NCI-H82 (cell line): ENCODE measurements at regions not wholly inside any gene's neighbourhood (a gene's known extent, or its start where the extent isn't known, plus 50 kb on each side); places are given as distances from the start of the nearest gene placed in this dataset.

Source experiments
- DNase-seq: peaks from one replicate; lab custom pipeline; 2025; lab: John Stamatoyannopoulos, UW

GRCh38 chr4:133869486-133869885 lies 332.1 kb downstream of the PABPC4L start:
- no peak for DNase-seq

- no peak for DNase-seq
Observed at GRCh38 chr4:133868856-133869255, 332.7 kb downstream of the PABPC4L start.

- no peak for DNase-seq
Observed at GRCh38 chr4:133866328-133866699, 335.3 kb downstream of the PABPC4L start.

DNA sequence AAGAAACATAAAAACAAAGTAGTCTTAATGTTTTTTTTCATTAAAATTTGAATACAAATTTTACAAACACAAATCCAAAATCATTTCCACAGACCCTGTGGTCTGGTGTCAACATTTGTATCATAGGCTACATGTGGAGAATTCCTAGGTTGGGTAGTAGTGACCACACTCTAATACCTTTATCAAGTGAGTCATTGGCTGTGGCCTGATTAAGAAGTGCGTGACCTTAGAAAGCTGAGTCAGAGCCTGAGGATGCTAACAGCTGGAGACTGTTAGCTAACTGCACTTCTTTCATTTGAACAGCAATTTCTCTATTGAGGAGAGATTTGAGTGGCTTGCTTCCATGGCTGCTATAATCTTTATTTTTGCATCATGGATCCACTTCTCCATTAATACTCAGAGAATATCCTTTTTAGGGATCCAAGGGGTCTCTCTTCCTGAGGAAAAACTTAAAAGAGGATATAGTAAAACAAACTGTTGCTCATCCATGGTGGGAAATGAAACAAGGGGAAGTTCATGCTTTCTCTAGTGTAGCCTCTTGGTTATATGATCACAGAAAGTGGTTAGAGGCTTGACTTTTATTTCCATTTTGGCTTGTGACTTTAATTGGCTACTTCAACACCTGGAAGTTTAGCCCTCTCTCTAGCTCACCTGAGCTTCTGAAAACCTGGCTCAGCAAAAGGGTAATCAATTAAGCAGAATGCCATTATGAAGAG lies 335.8 kb downstream of the PABPC4L start:
- peak; percentile 38 for DNase-seq

GRCh38 chr4:133863153-133863552 lies 338.4 kb downstream of the PABPC4L start:
- DNase-seq, result no peak

GRCh38 chr4:133856731-133857355 lies 344.7 kb downstream of the PABPC4L start:
- no peak for DNase-seq

- DNase-seq, result no peak
Observed at GRCh38 chr4:133855001-133855400, 346.6 kb downstream of the PABPC4L start.

- DNase-seq, result peak; percentile 0
Observed at GRCh38 chr4:133839326-133839725, 362.3 kb downstream of the PABPC4L start.

DNA sequence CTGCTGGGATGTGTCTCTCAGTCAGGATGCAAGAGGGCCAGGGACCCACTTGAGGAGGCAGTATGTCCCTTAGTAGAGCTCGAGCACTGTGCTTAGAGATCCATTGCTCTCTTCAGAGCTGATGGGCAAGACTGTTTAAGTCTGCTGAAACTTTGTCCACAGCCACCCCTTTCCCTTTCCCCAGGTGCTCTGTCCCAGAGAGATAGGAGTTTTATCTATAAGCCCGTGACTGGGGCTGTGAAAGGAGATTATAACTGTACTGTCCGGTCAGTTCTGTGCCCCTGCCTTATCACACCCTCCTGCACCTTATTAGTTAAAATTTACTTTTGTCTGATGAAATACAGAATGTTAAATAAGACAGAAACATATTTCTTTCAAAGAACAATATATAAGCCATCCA lies 378.4 kb downstream of the PABPC4L start:
- no peak for DNase-seq

DNA sequence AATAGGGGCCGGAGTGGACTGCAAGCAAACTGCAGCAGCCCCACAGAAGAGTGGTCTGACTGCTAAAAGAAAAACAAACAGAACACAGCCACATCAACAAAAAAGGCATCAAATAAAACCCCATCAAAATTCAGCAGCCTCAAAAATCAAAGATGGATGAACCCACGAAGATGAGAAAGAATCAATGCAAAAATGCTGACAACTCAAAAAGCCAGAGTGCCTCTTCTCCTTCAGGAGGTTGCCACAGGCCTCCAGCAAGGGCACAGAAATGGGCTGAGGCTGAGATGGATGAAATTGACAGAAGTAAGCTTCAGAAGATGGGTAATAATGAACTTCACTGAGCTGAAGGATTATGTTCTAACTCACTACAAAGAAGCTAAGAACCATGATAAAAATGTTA lies 388.6 kb downstream of the PABPC4L start:
- no peak for DNase-seq

DNA sequence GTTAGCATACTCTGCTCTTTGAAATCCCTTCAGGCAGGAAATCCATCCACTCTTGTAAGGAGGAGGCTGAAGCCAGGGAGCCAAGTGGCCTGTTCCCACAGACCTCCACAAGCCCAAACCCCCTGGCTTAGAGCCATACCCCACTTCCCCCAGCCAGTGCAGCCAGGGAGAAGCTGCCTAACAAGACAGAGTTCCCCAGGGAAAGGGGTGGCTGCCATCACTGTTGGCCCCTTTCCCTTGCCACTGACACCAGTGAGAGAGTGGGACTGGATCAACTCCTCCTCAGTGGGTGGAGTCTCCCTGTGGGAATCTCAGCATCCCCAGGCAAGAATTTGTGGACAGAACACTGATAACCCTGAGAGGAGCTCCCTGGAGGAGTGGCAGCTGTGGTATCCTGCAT lies 389.4 kb downstream of the PABPC4L start:
- DNase-seq, result no peak

DNA sequence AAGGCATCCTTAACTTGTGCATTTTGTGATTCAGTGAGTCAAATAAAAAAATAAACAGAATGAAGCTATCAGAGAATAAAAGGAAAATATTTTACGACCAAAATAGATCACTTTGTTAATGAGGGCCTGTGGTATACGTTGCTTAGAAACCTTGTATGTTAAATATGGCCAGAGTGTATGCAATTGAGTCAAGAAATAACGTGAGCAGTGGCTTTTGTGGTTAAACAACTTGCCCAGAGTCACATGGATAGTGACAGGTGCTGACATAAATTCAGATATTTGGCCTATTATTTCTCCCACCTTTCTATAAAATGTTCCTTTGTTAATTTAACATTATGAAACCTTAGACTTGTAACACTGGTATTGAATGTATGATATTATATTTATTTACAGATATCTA lies 393.4 kb downstream of the PABPC4L start:
- DNase-seq, result no peak

GRCh38 chr4:133803341-133803740 lies 398.2 kb downstream of the PABPC4L start:
- DNase-seq, result no peak

DNA sequence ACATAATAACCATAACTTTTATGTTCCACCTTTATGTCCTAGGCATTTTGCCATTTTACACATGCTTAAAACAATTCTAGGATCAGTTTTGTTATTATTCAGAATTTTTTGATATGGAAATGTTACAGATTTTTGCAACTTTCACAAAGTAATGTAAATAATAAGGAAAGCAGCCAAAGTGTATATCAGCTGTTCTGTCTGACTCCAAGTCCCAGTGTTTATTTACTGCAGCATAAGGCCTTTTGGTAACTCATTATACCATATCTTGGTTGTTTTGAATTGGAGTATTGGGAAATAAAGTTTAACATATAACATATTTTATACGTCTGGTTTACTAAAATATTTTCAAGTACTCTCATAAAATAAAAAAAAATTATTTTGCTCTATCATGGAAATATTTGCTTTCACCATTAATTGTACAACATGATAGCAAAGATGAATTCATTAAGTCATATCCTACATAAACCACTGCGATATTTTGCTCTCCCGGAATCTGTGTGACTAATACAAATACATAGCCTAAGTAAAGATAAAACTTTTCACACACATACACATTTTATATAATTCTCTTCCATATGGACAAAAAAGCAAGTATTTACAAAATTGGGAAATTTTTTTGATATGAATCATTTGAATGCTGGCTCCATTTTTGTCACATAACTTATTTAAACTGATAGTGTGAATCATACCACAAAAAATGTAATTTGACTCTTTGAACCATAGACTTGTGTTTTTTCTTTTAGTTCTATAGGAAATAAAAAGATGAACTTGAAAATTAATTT lies 399.0 kb downstream of the PABPC4L start:
- no peak for DNase-seq

GRCh38 chr4:133801883-133802282 lies 399.7 kb downstream of the PABPC4L start:
- no peak for DNase-seq

DNA sequence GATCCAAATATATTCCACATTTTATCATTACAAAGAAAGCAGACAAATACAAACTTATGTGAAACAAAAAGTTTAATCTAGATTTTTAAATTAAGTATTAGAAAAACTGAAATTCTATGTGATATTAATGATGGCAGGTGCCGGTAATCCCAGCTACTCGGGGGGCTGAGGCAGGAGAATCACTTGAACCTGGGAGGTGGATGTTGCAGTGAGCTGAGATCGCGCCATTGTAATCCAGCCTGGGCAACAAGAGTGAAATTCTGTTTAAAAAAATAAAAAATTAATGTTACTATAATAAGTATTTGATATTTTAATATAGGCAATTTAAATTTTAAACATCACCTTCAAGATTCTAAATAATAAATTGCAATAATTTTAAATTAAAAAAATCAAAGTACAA lies 400.6 kb downstream of the PABPC4L start:
- DNase-seq, result no peak

- DNase-seq, result no peak
Observed at GRCh38 chr4:133799717-133800315, 401.8 kb downstream of the PABPC4L start.

DNA sequence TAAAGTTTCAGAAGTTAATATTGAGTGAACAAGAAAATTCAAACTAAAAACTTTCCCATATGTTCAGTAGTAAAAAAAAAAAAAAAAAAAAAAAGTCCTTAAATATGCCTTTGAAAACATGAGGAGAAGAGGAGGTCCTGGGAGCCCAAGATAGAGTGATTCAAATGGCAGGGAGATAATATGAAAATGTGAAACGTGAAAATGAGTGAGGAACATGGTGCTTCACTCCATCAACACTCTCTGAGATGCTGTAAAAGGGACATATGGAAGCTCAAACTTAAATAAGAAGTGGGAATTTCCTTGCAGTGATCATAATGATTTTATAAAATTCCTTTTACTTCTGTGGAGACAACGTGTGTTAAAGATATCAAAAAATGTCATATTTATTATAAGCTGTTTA lies 423.9 kb downstream of the PABPC4L start:
- DNase-seq, result no peak

DNA sequence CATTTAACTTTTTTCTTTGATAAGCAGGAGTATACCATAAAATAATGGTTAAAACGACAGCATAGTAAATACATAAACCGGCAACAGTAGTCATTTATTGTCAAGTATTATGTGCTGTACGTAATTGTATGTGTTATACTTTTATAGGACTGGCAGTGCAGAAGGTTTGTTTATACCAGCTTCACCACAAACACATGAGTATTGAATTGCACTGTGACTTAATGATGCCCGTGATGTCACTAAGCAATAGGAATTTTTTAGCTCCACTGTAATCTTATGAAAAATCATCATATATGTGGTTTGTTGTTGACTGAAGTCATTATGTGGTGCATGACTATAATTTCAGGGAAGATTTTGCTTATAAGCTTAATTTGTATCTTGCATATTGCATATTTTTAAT lies 424.6 kb downstream of the PABPC4L start:
- no peak for DNase-seq

DNA sequence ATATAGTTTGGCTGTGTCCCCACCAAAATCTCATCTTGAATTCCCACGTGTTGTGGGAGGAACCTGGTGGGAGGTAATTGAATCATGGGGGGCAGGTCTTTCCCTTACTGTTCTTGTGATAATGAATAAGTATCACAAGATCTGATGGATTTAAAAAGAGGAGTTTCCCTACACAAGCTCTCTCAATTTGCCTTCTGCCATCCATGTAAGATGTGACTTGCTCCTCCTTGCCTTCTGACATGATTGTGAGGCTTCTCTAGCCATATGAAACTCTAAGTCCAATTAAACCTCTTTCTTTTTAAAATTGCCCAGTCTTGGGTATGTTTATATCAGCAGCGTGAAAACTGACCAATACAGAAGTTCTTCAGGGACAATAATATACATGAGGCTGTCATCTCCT lies 425.1 kb downstream of the PABPC4L start:
- no peak for DNase-seq

DNA sequence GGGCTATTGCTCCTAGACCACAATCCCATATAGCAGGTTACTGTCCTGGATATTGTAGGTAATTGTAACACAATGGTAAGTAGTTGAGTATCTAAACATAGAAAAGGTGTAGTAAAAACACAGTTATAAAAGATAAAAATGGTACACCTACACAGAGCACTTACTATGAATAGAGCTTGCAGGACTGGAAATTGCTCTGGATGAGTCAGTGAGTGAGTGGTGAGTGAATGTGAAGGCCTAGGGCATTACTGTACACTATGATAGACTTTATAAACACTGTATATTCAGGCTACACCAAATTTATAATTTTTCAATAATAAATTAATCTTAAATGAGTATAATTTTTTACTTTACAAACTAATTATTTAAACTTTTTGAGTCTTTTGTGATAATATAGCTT lies 425.7 kb downstream of the PABPC4L start:
- no peak for DNase-seq

DNA sequence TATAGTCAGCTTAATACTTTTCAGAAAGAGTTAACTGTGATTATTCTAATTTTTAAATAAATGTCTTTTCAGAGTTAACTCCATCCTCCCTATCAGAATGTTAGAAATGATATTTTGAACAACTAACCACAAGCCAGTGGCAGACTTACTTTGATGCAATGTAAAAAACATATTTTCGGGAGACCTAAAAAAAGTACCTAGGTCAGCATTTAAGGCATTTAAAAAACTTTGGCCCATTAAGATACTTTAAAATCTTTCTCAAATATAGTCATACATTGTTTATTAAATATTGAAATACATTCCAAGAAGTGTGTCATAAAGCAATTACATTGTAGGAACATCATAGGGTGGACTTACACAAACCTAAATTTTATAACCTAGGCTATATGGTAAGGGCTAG lies 426.1 kb downstream of the PABPC4L start:
- no peak for DNase-seq

DNA sequence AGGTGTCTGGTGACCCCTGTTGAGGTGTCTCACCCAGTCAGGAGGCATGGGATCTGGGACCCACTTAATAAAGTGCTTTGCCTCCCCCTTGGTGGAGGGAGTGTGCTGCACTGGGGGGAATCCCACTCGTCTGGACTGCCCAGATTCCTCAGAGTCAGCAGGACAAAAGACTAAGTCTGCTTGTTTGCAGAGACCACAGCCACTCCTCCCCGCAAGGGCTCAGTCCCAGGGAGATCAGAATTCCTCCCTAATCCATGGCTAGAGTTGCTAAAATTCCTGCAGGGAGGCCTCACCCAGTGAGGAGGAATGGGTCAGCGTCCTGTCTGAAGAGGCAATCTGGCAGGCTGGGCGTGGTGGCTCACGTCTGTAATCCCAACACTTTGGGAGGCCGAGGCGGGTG lies 442.2 kb downstream of the PABPC4L start:
- DNase-seq, result no peak
